HEK293 (cell line): ENCODE measurements at regions not wholly inside any gene's neighbourhood (a gene's known extent, or its start where the extent isn't known, plus 50 kb on each side); places are given as distances from the start of the nearest gene placed in this dataset.

ENCODE experiments used
- CTCF ChIA-PET: fragments of 350-600 bp; formaldehyde crosslinking; extraction: SDS; loops from one replicate; lab custom pipeline; 2021; ENCODE audit warnings: antibody characterized with exemption; lab: Yijun Ruan, JAX
- POLR2A ChIA-PET: fragments of 300-600 bp; formaldehyde crosslinking; extraction: SDS; loops from one replicate; lab custom pipeline; 2020; ENCODE audit warnings: antibody characterized with exemption, inconsistent platforms; lab: Yijun Ruan, JAX
- H3K27ac ChIP-seq: fragments of 200-500 bp; sonication (Bioruptor generic); 2 replicates; pipeline ENCODE4 v1.5.1; 2014; ENCODE audit warnings: low read depth, low read length, control low read depth, inconsistent platforms; ENCODE audit errors: extremely low read depth
- H3K36me3 ChIP-seq, 2 experiments: fragments of 200-500 bp in 1 of 2; sonication (Bioruptor generic) in 1 of 2; 1 replicate in 1 of 2; 2 replicates in 1 of 2; pipeline ENCODE4 v1.5.1; 2014 to 2017; ENCODE audit warnings: inconsistent platforms in 2 of 2, low read length in 2 of 2; ENCODE audit not compliant: control insufficient read depth in 2 of 2, insufficient read depth in 1 of 2
- H3K4me1 ChIP-seq: fragments of 200-500 bp; sonication (Bioruptor generic); 2 replicates; pipeline ENCODE4 v1.5.1; 2014; ENCODE audit warnings: mild to moderate bottlenecking, low read length, inconsistent platforms; ENCODE audit not compliant: control insufficient read depth, insufficient read depth
- H3K4me3 ChIP-seq: 2 replicates; pipeline ENCODE4 v1.5.1; 2011; ENCODE audit warnings: low read depth, mild to moderate bottlenecking, control low read depth, low read length, moderate library complexity
- H3K9me3 ChIP-seq: fragments of 200-500 bp; sonication (Bioruptor generic); 2 replicates; pipeline ENCODE4 v1.5.1; 2014; ENCODE audit warnings: low read depth, low read length, inconsistent platforms; ENCODE audit not compliant: control insufficient read depth, insufficient read depth
- KLF8 ChIP-seq: fragments of 450-650 bp; formaldehyde crosslinking; IDR thresholded peaks from 2 replicates; pipeline ENCODE4 v1.5.1; 2016; ENCODE audit warnings: missing biosample characterization, missing genetic modification characterization
- REPIN1 ChIP-seq: fragments of 450-650 bp; formaldehyde crosslinking; IDR thresholded peaks from 2 replicates; pipeline ENCODE4 v1.5.1; 2017; ENCODE audit warnings: missing biosample characterization, missing genetic modification characterization, low read depth
- ZBTB7A ChIP-seq: fragments of 450-650 bp; formaldehyde crosslinking; IDR thresholded peaks from 2 replicates; pipeline ENCODE4 v1.5.1; 2016; ENCODE audit warnings: low read depth, missing biosample characterization, missing genetic modification characterization
- ZFP41 ChIP-seq: fragments of 450-650 bp; formaldehyde crosslinking; IDR thresholded peaks from 2 replicates; pipeline ENCODE4 v1.5.1; 2016; ENCODE audit warnings: missing biosample characterization, missing genetic modification characterization, borderline replicate concordance
- ZNF133 ChIP-seq: fragments of 450-650 bp; formaldehyde crosslinking; IDR thresholded peaks from 2 replicates; pipeline ENCODE4 v1.5.1; 2016; ENCODE audit warnings: missing biosample characterization, missing genetic modification characterization
- ZNF202 ChIP-seq: fragments of 450-650 bp; formaldehyde crosslinking; IDR thresholded peaks from 2 replicates; pipeline ENCODE4 v1.5.1; 2016; ENCODE audit warnings: missing biosample characterization, missing genetic modification characterization, borderline replicate concordance
- ZNF248 ChIP-seq: fragments of 450-650 bp; formaldehyde crosslinking; IDR thresholded peaks from 2 replicates; pipeline ENCODE4 v1.5.1; 2017; ENCODE audit warnings: missing biosample characterization, missing genetic modification characterization
- ZNF335 ChIP-seq: fragments of 450-650 bp; formaldehyde crosslinking; conservative IDR thresholded peaks from 2 replicates; pipeline ENCODE4 v1.5.1; 2016; ENCODE audit warnings: missing biosample characterization, missing genetic modification characterization
- ZNF423 ChIP-seq: fragments of 450-650 bp; formaldehyde crosslinking; IDR thresholded peaks from 2 replicates; pipeline ENCODE4 v1.5.1; 2016; ENCODE audit warnings: missing biosample characterization, missing genetic modification characterization
- ZNF510 ChIP-seq: fragments of 450-650 bp; formaldehyde crosslinking; IDR thresholded peaks from 2 replicates; pipeline ENCODE4 v1.5.1; 2018; ENCODE audit warnings: mild to moderate bottlenecking, missing genetic modification characterization, missing biosample characterization; ENCODE audit not compliant: insufficient replicate concordance
- ZNF664 ChIP-seq: fragments of 450-650 bp; formaldehyde crosslinking; IDR thresholded peaks from 2 replicates; pipeline ENCODE4 v1.5.1; 2016; ENCODE audit warnings: missing biosample characterization, missing genetic modification characterization
- ZNF777 ChIP-seq: fragments of 450-650 bp; formaldehyde crosslinking; IDR thresholded peaks from 2 replicates; pipeline ENCODE4 v1.5.1; 2017; ENCODE audit warnings: missing biosample characterization, missing genetic modification characterization, borderline replicate concordance
- ZNF792 ChIP-seq: fragments of 450-650 bp; formaldehyde crosslinking; IDR thresholded peaks from 2 replicates; pipeline ENCODE4 v1.5.1; 2016; ENCODE audit warnings: missing biosample characterization, missing genetic modification characterization
- TF ChIP-seq, protein P1 (sequence below): fragments of 450-650 bp; formaldehyde crosslinking; IDR thresholded peaks from 2 replicates; pipeline ENCODE4 v1.5.1; 2016; ENCODE audit warnings: missing biosample characterization, missing genetic modification characterization
- TF ChIP-seq, protein P2 (sequence below): fragments of 450-650 bp; formaldehyde crosslinking; IDR thresholded peaks from 2 replicates; pipeline ENCODE4 v1.5.1; 2016; ENCODE audit warnings: missing biosample characterization, missing genetic modification characterization
- TF ChIP-seq, protein P3 (sequence below): fragments of 450-650 bp; formaldehyde crosslinking; IDR thresholded peaks from 2 replicates; pipeline ENCODE4 v1.5.1; 2017; ENCODE audit warnings: missing biosample characterization, missing genetic modification characterization
- TF ChIP-seq, protein P4 (sequence below): fragments of 450-650 bp; formaldehyde crosslinking; IDR thresholded peaks from 2 replicates; pipeline ENCODE4 v1.5.1; 2016; ENCODE audit warnings: missing biosample characterization, missing genetic modification characterization
- TF ChIP-seq, protein P5 (sequence below): fragments of 450-650 bp; formaldehyde crosslinking; IDR thresholded peaks from 2 replicates; pipeline ENCODE4 v1.5.1; 2016; ENCODE audit warnings: missing biosample characterization, missing genetic modification characterization

DNA sequence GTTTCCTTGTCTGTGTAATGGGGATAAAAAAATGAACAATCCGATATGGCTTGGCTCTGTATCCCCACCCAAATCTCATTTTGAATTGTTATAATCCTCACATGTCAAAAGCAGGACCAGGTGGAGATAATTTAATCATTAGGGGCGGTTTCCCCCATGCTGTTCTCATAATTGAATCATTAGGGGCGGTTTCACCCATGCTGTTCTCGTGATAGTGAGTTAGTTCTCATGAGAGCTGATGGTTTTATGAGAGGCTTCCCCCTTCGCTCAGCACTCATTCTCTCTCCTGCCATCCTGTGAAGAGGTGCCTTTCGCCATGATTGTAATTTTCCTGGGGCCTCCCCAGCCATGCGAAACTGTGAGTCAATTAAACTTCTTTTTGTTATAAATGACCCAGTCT is 633.5 kb downstream of the RAPGEF2 start (continued):
- TF ChIP-seq, protein P1, sequence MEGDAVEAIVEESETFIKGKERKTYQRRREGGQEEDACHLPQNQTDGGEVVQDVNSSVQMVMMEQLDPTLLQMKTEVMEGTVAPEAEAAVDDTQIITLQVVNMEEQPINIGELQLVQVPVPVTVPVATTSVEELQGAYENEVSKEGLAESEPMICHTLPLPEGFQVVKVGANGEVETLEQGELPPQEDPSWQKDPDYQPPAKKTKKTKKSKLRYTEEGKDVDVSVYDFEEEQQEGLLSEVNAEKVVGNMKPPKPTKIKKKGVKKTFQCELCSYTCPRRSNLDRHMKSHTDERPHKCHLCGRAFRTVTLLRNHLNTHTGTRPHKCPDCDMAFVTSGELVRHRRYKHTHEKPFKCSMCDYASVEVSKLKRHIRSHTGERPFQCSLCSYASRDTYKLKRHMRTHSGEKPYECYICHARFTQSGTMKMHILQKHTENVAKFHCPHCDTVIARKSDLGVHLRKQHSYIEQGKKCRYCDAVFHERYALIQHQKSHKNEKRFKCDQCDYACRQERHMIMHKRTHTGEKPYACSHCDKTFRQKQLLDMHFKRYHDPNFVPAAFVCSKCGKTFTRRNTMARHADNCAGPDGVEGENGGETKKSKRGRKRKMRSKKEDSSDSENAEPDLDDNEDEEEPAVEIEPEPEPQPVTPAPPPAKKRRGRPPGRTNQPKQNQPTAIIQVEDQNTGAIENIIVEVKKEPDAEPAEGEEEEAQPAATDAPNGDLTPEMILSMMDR (tag by site-specific recombination): no peak
- TF ChIP-seq, protein P2, sequence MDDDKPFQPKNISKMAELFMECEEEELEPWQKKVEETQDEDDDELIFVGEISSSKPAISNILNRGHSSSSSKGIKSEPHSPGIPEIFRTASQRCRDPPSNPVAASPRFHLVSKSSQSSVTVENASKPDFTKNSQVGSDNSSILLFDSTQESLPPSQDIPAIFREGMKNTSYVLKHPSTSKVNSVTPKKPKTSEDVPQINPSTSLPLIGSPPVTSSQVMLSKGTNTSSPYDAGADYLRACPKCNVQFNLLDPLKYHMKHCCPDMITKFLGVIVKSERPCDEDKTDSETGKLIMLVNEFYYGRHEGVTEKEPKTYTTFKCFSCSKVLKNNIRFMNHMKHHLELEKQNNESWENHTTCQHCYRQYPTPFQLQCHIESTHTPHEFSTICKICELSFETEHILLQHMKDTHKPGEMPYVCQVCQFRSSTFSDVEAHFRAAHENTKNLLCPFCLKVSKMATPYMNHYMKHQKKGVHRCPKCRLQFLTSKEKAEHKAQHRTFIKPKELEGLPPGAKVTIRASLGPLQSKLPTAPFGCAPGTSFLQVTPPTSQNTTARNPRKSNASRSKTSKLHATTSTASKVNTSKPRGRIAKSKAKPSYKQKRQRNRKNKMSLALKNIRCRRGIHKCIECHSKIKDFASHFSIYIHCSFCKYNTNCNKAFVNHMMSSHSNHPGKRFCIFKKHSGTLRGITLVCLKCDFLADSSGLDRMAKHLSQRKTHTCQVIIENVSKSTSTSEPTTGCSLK (tag by site-specific recombination): no peak

DNA sequence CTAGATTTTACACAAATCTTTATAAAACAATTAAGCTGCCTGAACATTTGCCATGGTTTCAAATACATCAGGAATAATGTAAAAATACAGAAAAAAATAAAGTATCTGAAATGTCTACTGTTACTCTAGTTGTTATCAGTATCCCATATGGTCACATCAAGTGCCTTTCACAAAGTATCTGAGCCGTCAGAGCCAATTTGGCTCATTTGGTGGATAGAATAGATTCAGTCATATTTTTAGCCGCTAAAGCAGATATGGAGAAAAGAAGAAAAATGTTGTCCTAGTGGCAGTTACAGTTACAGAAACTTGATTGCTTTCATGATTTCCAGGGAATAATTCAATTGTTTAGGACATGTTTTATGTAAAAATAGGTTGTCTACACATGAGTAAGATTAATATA is 641.1 kb downstream of the RAPGEF2 start:
- H3K4me1 ChIP-seq: no peaks in the 10 kb centered on the region
- no peak overlapping the region for H3K27ac ChIP-seq
- TF ChIP-seq, protein P3, sequence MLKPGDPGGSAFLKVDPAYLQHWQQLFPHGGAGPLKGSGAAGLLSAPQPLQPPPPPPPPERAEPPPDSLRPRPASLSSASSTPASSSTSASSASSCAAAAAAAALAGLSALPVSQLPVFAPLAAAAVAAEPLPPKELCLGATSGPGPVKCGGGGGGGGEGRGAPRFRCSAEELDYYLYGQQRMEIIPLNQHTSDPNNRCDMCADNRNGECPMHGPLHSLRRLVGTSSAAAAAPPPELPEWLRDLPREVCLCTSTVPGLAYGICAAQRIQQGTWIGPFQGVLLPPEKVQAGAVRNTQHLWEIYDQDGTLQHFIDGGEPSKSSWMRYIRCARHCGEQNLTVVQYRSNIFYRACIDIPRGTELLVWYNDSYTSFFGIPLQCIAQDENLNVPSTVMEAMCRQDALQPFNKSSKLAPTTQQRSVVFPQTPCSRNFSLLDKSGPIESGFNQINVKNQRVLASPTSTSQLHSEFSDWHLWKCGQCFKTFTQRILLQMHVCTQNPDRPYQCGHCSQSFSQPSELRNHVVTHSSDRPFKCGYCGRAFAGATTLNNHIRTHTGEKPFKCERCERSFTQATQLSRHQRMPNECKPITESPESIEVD: no peak
- TF ChIP-seq ZBTB7A: no peak
- TF ChIP-seq ZNF202: no peak
- no peaks in the 10 kb centered on the region for H3K9me3 ChIP-seq
- no peak overlapping the region for H3K4me3 ChIP-seq
- H3K36me3 ChIP-seq: no peaks in the 10 kb centered on the region
- ChIA-PET POLR2A (no interaction called here), CTCF (no interaction called here)

DNA sequence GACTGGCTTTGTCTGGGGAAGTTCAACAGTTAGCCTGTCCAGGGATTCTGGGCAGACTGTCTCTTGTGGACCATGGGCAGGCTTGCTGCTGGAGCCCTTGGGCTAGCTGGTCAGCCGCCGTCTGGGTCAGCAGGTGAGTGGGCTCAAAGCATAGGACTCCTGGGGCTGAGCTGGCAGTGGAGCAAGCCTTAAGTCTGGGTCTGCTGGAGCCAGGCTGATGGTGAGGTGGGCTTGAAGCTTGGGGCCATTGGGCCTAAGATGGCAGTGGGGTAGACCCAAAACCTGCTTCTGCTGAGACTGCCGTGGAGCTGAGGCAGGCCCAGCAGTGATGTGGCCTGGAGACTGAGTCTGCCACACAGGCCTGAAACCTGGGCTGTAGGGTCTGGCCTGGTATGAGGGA is 645.1 kb downstream of the RAPGEF2 start:
- no peaks in the 10 kb centered on the region for H3K4me1 ChIP-seq
- no peak overlapping the region for H3K4me3 ChIP-seq
- ChIA-PET POLR2A (no interaction called here), CTCF (interaction anchor here (1.0 kb wide), 1 partner anchor 16 kb away, joined by 3 read pairs; no protein-coding TSS in a partner anchor)
- no peaks in the 10 kb centered on the region for H3K9me3 ChIP-seq
- no peaks in the 10 kb centered on the region for H3K36me3 ChIP-seq
- TF ChIP-seq ZNF335 (tag by site-specific recombination) (no peak), REPIN1 (no peak), ZNF777 (tag by site-specific recombination) (no peak), ZNF248 (tag by site-specific recombination) (no peak), ZFP41 (no peak), ZNF510 (tag by site-specific recombination) (no peak), KLF8 (tag by site-specific recombination) (no peak), ZNF423 (tag by site-specific recombination) (no peak), ZNF133 (no peak), ZNF792 (tag by site-specific recombination) (no peak), ZNF664 (tag by site-specific recombination) (no peak), ZBTB7A (no peak)
- TF ChIP-seq, protein P4, sequence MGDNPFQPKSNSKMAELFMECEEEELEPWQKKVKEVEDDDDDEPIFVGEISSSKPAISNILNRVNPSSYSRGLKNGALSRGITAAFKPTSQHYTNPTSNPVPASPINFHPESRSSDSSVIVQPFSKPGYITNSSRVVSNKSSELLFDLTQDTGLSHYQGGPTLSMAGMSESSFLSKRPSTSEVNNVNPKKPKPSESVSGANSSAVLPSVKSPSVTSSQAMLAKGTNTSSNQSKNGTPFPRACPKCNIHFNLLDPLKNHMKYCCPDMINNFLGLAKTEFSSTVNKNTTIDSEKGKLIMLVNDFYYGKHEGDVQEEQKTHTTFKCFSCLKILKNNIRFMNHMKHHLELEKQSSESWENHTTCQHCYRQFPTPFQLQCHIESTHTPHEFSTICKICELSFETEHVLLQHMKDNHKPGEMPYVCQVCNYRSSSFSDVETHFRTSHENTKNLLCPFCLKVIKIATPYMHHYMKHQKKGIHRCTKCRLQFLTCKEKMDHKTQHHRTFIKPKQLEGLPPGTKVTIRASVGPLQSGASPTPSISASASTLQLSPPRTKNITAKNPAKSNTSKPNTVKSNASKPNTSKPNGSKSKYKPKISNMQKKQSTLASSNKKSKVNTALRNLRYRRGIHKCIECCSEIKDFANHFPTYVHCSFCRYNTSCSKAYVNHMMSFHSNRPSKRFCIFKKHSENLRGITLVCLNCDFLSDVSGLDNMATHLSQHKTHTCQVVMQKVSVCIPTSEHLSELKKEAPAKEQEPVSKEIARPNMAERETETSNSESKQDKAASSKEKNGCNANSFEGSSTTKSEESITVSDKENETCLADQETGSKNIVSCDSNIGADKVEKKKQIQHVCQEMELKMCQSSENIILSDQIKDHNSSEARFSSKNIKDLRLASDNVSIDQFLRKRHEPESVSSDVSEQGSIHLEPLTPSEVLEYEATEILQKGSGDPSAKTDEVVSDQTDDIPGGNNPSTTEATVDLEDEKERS (tag by site-specific recombination): no peak
- TF ChIP-seq, protein P5, sequence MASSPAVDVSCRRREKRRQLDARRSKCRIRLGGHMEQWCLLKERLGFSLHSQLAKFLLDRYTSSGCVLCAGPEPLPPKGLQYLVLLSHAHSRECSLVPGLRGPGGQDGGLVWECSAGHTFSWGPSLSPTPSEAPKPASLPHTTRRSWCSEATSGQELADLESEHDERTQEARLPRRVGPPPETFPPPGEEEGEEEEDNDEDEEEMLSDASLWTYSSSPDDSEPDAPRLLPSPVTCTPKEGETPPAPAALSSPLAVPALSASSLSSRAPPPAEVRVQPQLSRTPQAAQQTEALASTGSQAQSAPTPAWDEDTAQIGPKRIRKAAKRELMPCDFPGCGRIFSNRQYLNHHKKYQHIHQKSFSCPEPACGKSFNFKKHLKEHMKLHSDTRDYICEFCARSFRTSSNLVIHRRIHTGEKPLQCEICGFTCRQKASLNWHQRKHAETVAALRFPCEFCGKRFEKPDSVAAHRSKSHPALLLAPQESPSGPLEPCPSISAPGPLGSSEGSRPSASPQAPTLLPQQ (tag by site-specific recombination): no peak
- H3K27ac ChIP-seq: no peak overlapping the region
